Endothelial cell of umbilical vein (primary cell): ENCODE measurements at regions not wholly inside any gene's neighbourhood (a gene's known extent, or its start where the extent isn't known, plus 50 kb on each side); places are given as distances from the start of the nearest gene placed in this dataset.

Experiments used
- BruUV-seq: library from RNA; stranded (reverse); fragments of 400-500 nt; replicated peaks from 2 replicates; lab custom pipeline; 2021; lab: Mats Ljungman, UMichigan
- CTCF ChIA-PET: fragments of 300-600, 350-600 bp; sonication (Branson Sonifier 250); formaldehyde crosslinking; loops from one replicate; lab custom pipeline; 2021; ENCODE audit warnings: antibody characterized with exemption, inconsistent platforms; lab: Charles Lee
- POLR2A ChIA-PET: fragments of 300-600, 350-600 bp; sonication (Branson Sonifier 250); formaldehyde crosslinking; loops from one replicate; lab custom pipeline; 2021; ENCODE audit warnings: antibody characterized with exemption, inconsistent platforms; lab: Charles Lee
- DNase-seq: peaks from one replicate; pipeline ENCODE4 v3.0.0-alpha.2; 2011; ENCODE audit warnings: low read depth, low spot score
- FAIRE-seq: peaks from 2 replicates; lab custom pipeline; 2011; peaks lifted over from hg19 to GRCh38; lab: Jason Lieb, UNC
- H2AFZ ChIP-seq: 2 replicates; pipeline ENCODE4 v1.6.0; 2012; ENCODE audit warnings: low read depth, low read length, control low read depth, inconsistent platforms
- H3K27ac ChIP-seq: 2 replicates; pipeline ENCODE4 v1.5.1; 2011; ENCODE audit warnings: low read depth, mild to moderate bottlenecking, control low read depth, low read length, moderate library complexity; ENCODE audit not compliant: insufficient read depth
- H3K27me3 ChIP-seq, 2 experiments: 2 replicates each; pipeline versions ENCODE4 v1.6.0 to v1.6.1; 2011; ENCODE audit warnings: low read length in 2 of 2, mixed read lengths in 1 of 2; ENCODE audit not compliant: control insufficient read depth in 2 of 2, insufficient read depth in 2 of 2
- H3K36me3 ChIP-seq, 2 experiments: 2 replicates in 1 of 2; 3 replicates in 1 of 2; pipeline ENCODE4 v1.5.1; 2011; ENCODE audit warnings: low read length in 2 of 2, mild to moderate bottlenecking in 1 of 2, moderate library complexity in 1 of 2; ENCODE audit not compliant: control insufficient read depth in 2 of 2, insufficient read depth in 2 of 2; ENCODE audit errors: extremely low read depth in 1 of 2
- H3K4me1 ChIP-seq: 3 replicates; pipeline ENCODE4 v1.5.1; 2011; ENCODE audit warnings: mild to moderate bottlenecking, low read length; ENCODE audit not compliant: control insufficient read depth, insufficient read depth; ENCODE audit errors: extremely low read depth
- H3K4me2 ChIP-seq: 2 replicates; pipeline ENCODE4 v1.6.1; 2011; ENCODE audit warnings: low read length, control low read depth, mixed read lengths; ENCODE audit not compliant: insufficient read depth
- H3K4me3 ChIP-seq, 3 experiments: fragments of 200-600 bp in 1 of 3; sonication (generic), shearing (Covaris generic) in 1 of 3; replicated peaks in 1 of 3; 2 replicates each; pipeline ENCODE4 v1.5.1; 2011 to 2016; ENCODE audit warnings: control low read depth in 3 of 3, low read length in 3 of 3, mild to moderate bottlenecking in 2 of 3, inconsistent platforms in 1 of 3, low read depth in 1 of 3, moderate library complexity in 1 of 3; ENCODE audit not compliant: insufficient read depth in 1 of 3
- H3K79me2 ChIP-seq: 2 replicates; pipeline ENCODE4 v1.6.0; 2012; ENCODE audit warnings: low read length, inconsistent platforms; ENCODE audit not compliant: control insufficient read depth, insufficient read depth
- H3K9ac ChIP-seq: replicated peaks from 2 replicates; pipeline ENCODE3; 2011; ENCODE audit warnings: low read length, control low read depth; ENCODE audit not compliant: insufficient read depth; ENCODE audit errors: extremely low read depth
- H3K9me1 ChIP-seq: replicated peaks from 3 replicates; pipeline ENCODE4 v1.6.0; 2011; ENCODE audit warnings: mild to moderate bottlenecking, low read length; ENCODE audit not compliant: control insufficient read depth, insufficient read depth; ENCODE audit errors: extremely low read depth
- H3K9me3 ChIP-seq: replicated peaks from 2 replicates; pipeline ENCODE4 v1.5.1; 2012; ENCODE audit warnings: low read length, inconsistent platforms; ENCODE audit not compliant: control insufficient read depth, insufficient read depth
- H4K20me1 ChIP-seq: replicated peaks from 2 replicates; pipeline ENCODE3; 2011; ENCODE audit warnings: mild to moderate bottlenecking, low read length; ENCODE audit not compliant: control insufficient read depth, insufficient read depth; ENCODE audit errors: extremely low read depth
- EZH2 ChIP-seq: IDR thresholded peaks from 2 replicates; pipeline ENCODE4 v1.6.1; 2012; ENCODE audit warnings: borderline replicate concordance, low read depth, mild to moderate bottlenecking, moderate library complexity, low read length, inconsistent platforms; ENCODE audit not compliant: severe bottlenecking
- FOS ChIP-seq: IDR thresholded peaks from 2 replicates; pipeline ENCODE4 v1.6.1; 2011; ENCODE audit warnings: mild to moderate bottlenecking, low read length, moderate library complexity, borderline replicate concordance; ENCODE audit not compliant: insufficient read depth
- GATA2 ChIP-seq: IDR thresholded peaks from 2 replicates; pipeline ENCODE4 v1.7.0; 2011; ENCODE audit warnings: low read depth, mild to moderate bottlenecking, moderate library complexity, mixed read lengths, low read length; ENCODE audit not compliant: insufficient read length, insufficient read depth
- JUN ChIP-seq: IDR thresholded peaks from 2 replicates; pipeline ENCODE4 v1.6.1; 2011; ENCODE audit warnings: borderline replicate concordance, low read depth; ENCODE audit not compliant: insufficient read length, insufficient read depth
- MAX ChIP-seq: IDR thresholded peaks from 2 replicates; pipeline ENCODE4 v1.6.1; 2011; ENCODE audit not compliant: insufficient read depth, insufficient read length
- MYC ChIP-seq: IDR thresholded peaks from one replicate; pipeline ENCODE4 v1.6.1; 2011; ENCODE audit warnings: mild to moderate bottlenecking, low read depth, low read length
- POLR2A ChIP-seq: IDR thresholded peaks from 2 replicates; pipeline ENCODE4 v1.6.1; 2012; ENCODE audit warnings: low read depth, mild to moderate bottlenecking, control low read depth, low read length
- POLR2AphosphoS5 ChIP-seq: IDR thresholded peaks from 2 replicates; pipeline ENCODE4 v1.6.1; 2012; ENCODE audit warnings: low read depth, mild to moderate bottlenecking, control low read depth, low read length, moderate library complexity; ENCODE audit not compliant: insufficient read depth
- dilution Hi-C: fragments of 300-500 bp; cut with MboI; formaldehyde crosslinking; loops from one replicate; pipeline ENCODE4 v1.15.0; 2019; ENCODE audit warnings: low sequenced_read_pairs; ENCODE audit not compliant: extremely low pct_ligation_motif_present
- intact Hi-C: fragments of 100-400 bp; cut with micrococcal nuclease; formaldehyde crosslinking; loops from one replicate; pipeline ENCODE4 v1.10.0; 2022
- TF ChIP-seq, protein P1 (sequence below), 2 donors: IDR thresholded peaks; 1 replicate in 1 of 2; 2 replicates in 1 of 2; pipeline ENCODE4 v1.5.1; 2011; ENCODE audit warnings: low read length in 2 of 2, mild to moderate bottlenecking in 2 of 2, moderate library complexity in 2 of 2, control low read depth in 1 of 2, inconsistent platforms in 1 of 2, low read depth in 1 of 2; ENCODE audit not compliant: insufficient read depth in 1 of 2; ENCODE audit errors: extremely low read depth in 1 of 2

DNA sequence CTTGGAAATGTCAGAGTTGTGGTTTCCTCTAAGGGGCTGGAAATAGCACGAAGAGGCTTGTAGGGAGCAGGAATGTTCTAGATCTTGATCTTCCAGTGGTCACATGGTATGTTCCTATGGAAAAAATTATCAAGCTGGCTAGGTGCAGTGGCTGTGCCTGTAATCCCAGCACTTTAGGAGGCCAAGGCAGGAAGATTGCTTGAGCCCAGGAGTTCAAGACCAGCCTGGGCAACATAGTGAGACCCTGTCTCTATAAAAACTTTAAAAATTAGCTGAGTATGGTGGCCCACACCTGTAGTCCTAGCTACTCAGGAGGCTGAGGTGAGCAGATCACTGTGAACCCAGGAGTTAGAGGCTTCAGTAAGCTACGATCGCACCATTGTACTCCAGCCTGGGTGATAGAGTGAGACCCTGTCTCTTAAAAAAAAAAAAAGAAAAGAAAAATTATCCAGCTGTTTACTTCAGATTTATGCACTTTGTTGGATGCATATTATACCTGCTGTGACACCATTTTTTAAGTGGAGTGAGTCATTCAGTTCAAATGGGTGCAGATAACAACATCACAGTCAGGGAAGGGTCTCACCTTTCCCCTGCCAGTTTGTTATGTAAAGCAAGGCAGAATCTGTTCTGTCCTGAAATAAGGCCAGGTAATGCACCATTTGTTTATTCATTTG, 65.7 kb upstream of the LYRM9 start:
- no peaks in the 10 kb centered on the region for H3K36me3 ChIP-seq
- intact Hi-C loops, result no loop called here
- no peaks in the 10 kb centered on the region for H4K20me1 ChIP-seq
- H2AFZ ChIP-seq, result no peak overlapping the region
- no TSS peak for BruUV-seq
- H3K9me3 ChIP-seq, result no peaks in the 10 kb centered on the region
- ChIA-PET CTCF (interaction anchor here (0.8 to 2.9 kb wide), 5 partner anchors 17 to 292 kb away, joined by 3 to 10 read pairs (median 3); partner anchors contain the start of gene LYRM9), POLR2A (interaction anchor here (0.6 to 0.7 kb wide), 2 partner anchors 83 to 171 kb away, joined by 3 to 4 read pairs; no protein-coding TSS in a partner anchor)
- H3K9me1 ChIP-seq, result no peaks in the 10 kb centered on the region
- FAIRE-seq (no peak), DNase-seq (no peak)
- H3K9ac ChIP-seq, result no peak overlapping the region
- H3K4me1 ChIP-seq, result no peaks in the 10 kb centered on the region
- peaks cover 0 to 4% of the 10 kb centered on the region in 2 experiments for H3K27me3 ChIP-seq
- no peak overlapping the region for H3K27ac ChIP-seq
- H3K4me3 ChIP-seq, result no peak overlapping the region
- no peak overlapping the region for H3K4me2 ChIP-seq
- dilution Hi-C loops, result no loop called here
- TF ChIP-seq FOS (no peak), POLR2A (no peak), MYC (no peak)
- TF ChIP-seq, protein P1, sequence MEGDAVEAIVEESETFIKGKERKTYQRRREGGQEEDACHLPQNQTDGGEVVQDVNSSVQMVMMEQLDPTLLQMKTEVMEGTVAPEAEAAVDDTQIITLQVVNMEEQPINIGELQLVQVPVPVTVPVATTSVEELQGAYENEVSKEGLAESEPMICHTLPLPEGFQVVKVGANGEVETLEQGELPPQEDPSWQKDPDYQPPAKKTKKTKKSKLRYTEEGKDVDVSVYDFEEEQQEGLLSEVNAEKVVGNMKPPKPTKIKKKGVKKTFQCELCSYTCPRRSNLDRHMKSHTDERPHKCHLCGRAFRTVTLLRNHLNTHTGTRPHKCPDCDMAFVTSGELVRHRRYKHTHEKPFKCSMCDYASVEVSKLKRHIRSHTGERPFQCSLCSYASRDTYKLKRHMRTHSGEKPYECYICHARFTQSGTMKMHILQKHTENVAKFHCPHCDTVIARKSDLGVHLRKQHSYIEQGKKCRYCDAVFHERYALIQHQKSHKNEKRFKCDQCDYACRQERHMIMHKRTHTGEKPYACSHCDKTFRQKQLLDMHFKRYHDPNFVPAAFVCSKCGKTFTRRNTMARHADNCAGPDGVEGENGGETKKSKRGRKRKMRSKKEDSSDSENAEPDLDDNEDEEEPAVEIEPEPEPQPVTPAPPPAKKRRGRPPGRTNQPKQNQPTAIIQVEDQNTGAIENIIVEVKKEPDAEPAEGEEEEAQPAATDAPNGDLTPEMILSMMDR (IDR thresholded peaks at IDR 0.05; ENCODE audit: extremely low read depth in 1 of 2, insufficient read depth in 1 of 2, low read depth in 1 of 2, low read length in 2 of 2), result no peak
- H3K79me2 ChIP-seq, result no peaks in the 10 kb centered on the region

DNA sequence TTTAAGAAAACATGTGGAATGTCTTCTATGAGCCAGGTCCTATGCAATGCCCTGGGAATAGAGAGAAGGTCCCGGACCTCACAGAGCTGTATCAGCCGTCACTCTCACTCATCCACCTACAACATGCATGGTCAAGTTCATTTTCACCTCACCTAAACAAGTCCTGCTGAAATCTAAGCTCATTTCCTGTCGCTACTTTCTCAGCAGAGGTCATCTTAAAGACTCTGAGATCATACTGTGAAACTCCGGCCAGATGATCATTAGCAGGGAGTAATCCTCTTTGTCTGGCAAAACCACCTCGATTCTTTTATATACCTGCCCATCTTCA, 66.2 kb upstream of the LYRM9 start:
- no peaks in the 10 kb centered on the region for H3K9me1 ChIP-seq
- ChIA-PET CTCF (interaction anchor here (1.1 to 2.9 kb wide), 2 partner anchors 51 to 66 kb away, joined by 3 to 10 read pairs; partner anchors contain the start of gene LYRM9), POLR2A (no interaction called here)
- no peak overlapping the region for H3K4me2 ChIP-seq
- H3K9me3 ChIP-seq, result no peaks in the 10 kb centered on the region
- H3K4me1 ChIP-seq, result no peaks in the 10 kb centered on the region
- DNase-seq, result no peak
- peaks cover 0 to 4% of the 10 kb centered on the region in 2 experiments for H3K27me3 ChIP-seq
- dilution Hi-C loops (no loop called here), intact Hi-C loops (no loop called here)
- H4K20me1 ChIP-seq, result no peaks in the 10 kb centered on the region
- H3K79me2 ChIP-seq, result no peaks in the 10 kb centered on the region
- TF ChIP-seq POLR2A (no peak), JUN (no peak), MYC (no peak), MAX (no peak), EZH2 (no peak), GATA2 (no peak), POLR2AphosphoS5 (no peak), FOS (no peak)
- TF ChIP-seq, protein P1 (IDR thresholded peaks at IDR 0.05; ENCODE audit: extremely low read depth in 1 of 2, insufficient read depth in 1 of 2, low read depth in 1 of 2, low read length in 2 of 2), result no peak
- no peaks in the 10 kb centered on the region for H3K36me3 ChIP-seq
- no peak for FAIRE-seq
- no peak overlapping the region for H3K9ac ChIP-seq
- no TSS peak for BruUV-seq
- no peak overlapping the region for H2AFZ ChIP-seq
- H3K4me3 ChIP-seq, result no peak overlapping the region
- H3K27ac ChIP-seq, result no peak overlapping the region
